ELF-1 (cell line): ENCODE measurements at regions not wholly inside any gene's neighbourhood (a gene's known extent, or its start where the extent isn't known, plus 50 kb on each side); places are given as distances from the start of the nearest gene placed in this dataset.

ENCODE experiments used
- DNase-seq: peaks from one replicate; pipeline ENCODE4 v3.0.0-alpha.2; 2016; ENCODE audit warnings: low read depth, low spot score

GRCh38 chr12:75571204-75571603 is 59.8 kb upstream of the KRR1 start:
- no peak for DNase-seq

GRCh38 chr12:75568801-75569200 is 57.4 kb upstream of the KRR1 start:
- DNase-seq, result no peak

GRCh38 chr12:75568393-75568792 is 57.0 kb upstream of the KRR1 start:
- DNase-seq, result no peak

GRCh38 chr12:75565795-75566194 is 54.4 kb upstream of the KRR1 start:
- DNase-seq, result no peak

GRCh38 chr12:75564852-75565251 is 53.4 kb upstream of the KRR1 start:
- DNase-seq, result no peak

GRCh38 chr12:75564398-75564797 is 53.0 kb upstream of the KRR1 start:
- DNase-seq, result no peak

- DNase-seq, result no peak
These were observed 51.9 kb upstream of the KRR1 start for GRCh38 chr12:75563351-75563750.

GRCh38 chr12:75561921-75562320 is 50.5 kb upstream of the KRR1 start:
- DNase-seq, result no peak
